Gastroesophageal sphincter (tissue), 4 donors: ENCODE measurements at regions not wholly inside any gene's neighbourhood (a gene's known extent, or its start where the extent isn't known, plus 50 kb on each side); places are given as distances from the start of the nearest gene placed in this dataset.

ENCODE experiments used
- ATAC-seq: fragments of 150-250 bp; one replicate; pipeline ENCODE4 v1.9.1; 2016; ENCODE audit warnings: mild to moderate bottlenecking, moderate library complexity
- H3K27ac ChIP-seq, 4 donors: fragments of 200-600 bp; sonication (generic) in 3 of 4; 1 replicate in 3 of 4; 2 replicates in 1 of 4; pipeline ENCODE4 v1.5.1; 2016 to 2019
- H3K27me3 ChIP-seq: fragments of 200-600 bp; sonication (generic); one replicate; pipeline ENCODE4 v1.5.1; 2019
- H3K36me3 ChIP-seq, 2 donors: fragments of 200-600 bp; sonication (generic); one replicate each; pipeline ENCODE4 v1.5.1; 2019; ENCODE audit warnings: control low read depth in 1 of 2
- H3K4me1 ChIP-seq, 3 donors: fragments of 200-600 bp; sonication (generic); 1 replicate in 2 of 3; 2 replicates in 1 of 3; pipeline ENCODE4 v1.5.1; 2016 to 2019; ENCODE audit warnings: control low read depth in 2 of 3
- H3K4me3 ChIP-seq, 2 donors: fragments of 200-600 bp; sonication (generic); one replicate each; pipeline ENCODE4 v1.5.1; 2019; ENCODE audit warnings: mild to moderate bottlenecking in 1 of 2, moderate library complexity in 1 of 2
- H3K9me3 ChIP-seq, 3 donors: fragments of 200-600 bp; sonication (generic); one replicate each; pipeline ENCODE4 v1.5.1; 2017 to 2019; ENCODE audit warnings: control low read depth in 2 of 3
- CTCF ChIP-seq, 4 experiments: fragments of 200-600 bp in 2 of 4; fragments of 450-650 bp in 2 of 4; sonication (generic) in 1 of 4; IDR thresholded peaks; one replicate each; pipeline ENCODE4 v1.5.1; 2017 to 2019; ENCODE audit warnings: antibody characterized with exemption in 4 of 4, mild to moderate bottlenecking in 2 of 4, moderate library complexity in 2 of 4
- EP300 ChIP-seq: sonication (generic); formaldehyde crosslinking; IDR thresholded peaks from one replicate; pipeline ENCODE4 v1.6.1; 2017; ENCODE audit warnings: antibody characterized with exemption, mild to moderate bottlenecking
- POLR2A ChIP-seq, 2 donors: fragments of 450-650 bp; IDR thresholded peaks; one replicate each; pipeline ENCODE4 v1.6.1; 2017; ENCODE audit warnings: antibody characterized with exemption in 2 of 2, mild to moderate bottlenecking in 2 of 2, moderate library complexity in 1 of 2
- POLR2AphosphoS5 ChIP-seq: sonication (generic); formaldehyde crosslinking; IDR thresholded peaks from one replicate; pipeline ENCODE4 v1.6.1; 2017; ENCODE audit warnings: antibody characterized with exemption
- WGBS, 2 donors: methylation state at CpG; one replicate each; pipeline ENCODE4 v1.1.5; 2018; ENCODE audit warnings: low coverage in 1 of 2; 5-methylcytosine and 5-hydroxymethylcytosine counted together

GRCh38 chr12:126726481-126727217, 1540.3 kb upstream of the TMEM132C start:
- Histone ChIP-seq H3K9me3 (no peaks in the 10 kb centered on the region), H3K27me3 (peaks cover 66% of the 10 kb centered on the region), H3K4me1 (no peaks in the 10 kb centered on the region), H3K27ac (no peak overlapping the region), H3K36me3 (no peaks in the 10 kb centered on the region), H3K4me3 (no peak overlapping the region)
- TF ChIP-seq EP300 (no peak), CTCF (IDR thresholded peaks at IDR 0.05) (no peak), POLR2A (IDR thresholded peaks at IDR 0.05) (no peak), POLR2AphosphoS5 (no peak)
- 2% methylated on average over 9 of the region's 69 CpGs; no CpG with 5 or more reads in 1 of the 2 donors for WGBS, 2 donors
- ATAC-seq: no peak

GRCh38 chr12:126727218-126728075, 1539.5 kb upstream of the TMEM132C start:
- no peak for TF ChIP-seq CTCF (IDR thresholded peaks at IDR 0.05)
- TF ChIP-seq POLR2AphosphoS5: no peak
- no peak for TF ChIP-seq EP300
- TF ChIP-seq POLR2A (IDR thresholded peaks at IDR 0.05): no peak
- Histone ChIP-seq H3K4me3 (no peak overlapping the region), H3K4me1 (no peaks in the 10 kb centered on the region), H3K27me3 (peaks cover 66% of the 10 kb centered on the region), H3K9me3 (no peaks in the 10 kb centered on the region), H3K27ac (no peak overlapping the region), H3K36me3 (no peaks in the 10 kb centered on the region)
- no peak for ATAC-seq
- 6% methylated on average over 3 of the region's 44 CpGs; no CpG with 5 or more reads in 1 of the 2 donors for WGBS, 2 donors

- TF ChIP-seq EP300: no peak
- TF ChIP-seq POLR2AphosphoS5: no peak
- no peak for TF ChIP-seq POLR2A (IDR thresholded peaks at IDR 0.05)
- no peak for TF ChIP-seq CTCF (IDR thresholded peaks at IDR 0.05)
- Histone ChIP-seq H3K27me3 (peaks cover 20% of the 10 kb centered on the region), H3K4me1 (no peaks in the 10 kb centered on the region), H3K36me3 (no peaks in the 10 kb centered on the region), H3K4me3 (no peak overlapping the region), H3K27ac (no peak overlapping the region), H3K9me3 (no peaks in the 10 kb centered on the region)
- ATAC-seq: no peak
- 54 to 67% methylated on average over 5 of the region's 5 CpGs for WGBS, 2 donors
These were observed 1532.7 kb upstream of the TMEM132C start for GRCh38 chr12:126734296-126734695.

GRCh38 chr12:126734710-126735109, 1532.3 kb upstream of the TMEM132C start:
- H3K36me3 ChIP-seq: no peaks in the 10 kb centered on the region
- TF ChIP-seq POLR2AphosphoS5 (no peak), EP300 (no peak)
- WGBS, 2 donors: 86 to 89% methylated on average over 5 to 7 of the region's 8 CpGs
- no peaks in the 10 kb centered on the region for H3K4me1 ChIP-seq
- H3K27ac ChIP-seq: no peak overlapping the region
- no peak overlapping the region for H3K4me3 ChIP-seq
- ATAC-seq: no peak
- peaks cover 15% of the 10 kb centered on the region for H3K27me3 ChIP-seq
- no peaks in the 10 kb centered on the region for H3K9me3 ChIP-seq

- no peak overlapping the region for H3K27ac ChIP-seq
- ATAC-seq: no peak
- WGBS, 2 donors: 61 to 71% methylated on average over 10 of the region's 12 CpGs
These were observed 1525.3 kb upstream of the TMEM132C start for GRCh38 chr12:126741536-126742240.

More at GRCh38 chr12:126741536-126742240, 1525.3 kb upstream of the TMEM132C start:
- no peaks in the 10 kb centered on the region for H3K4me1 ChIP-seq
- H3K36me3 ChIP-seq: no peaks in the 10 kb centered on the region
- no peaks in the 10 kb centered on the region for H3K27me3 ChIP-seq
- no peak overlapping the region for H3K4me3 ChIP-seq
- TF ChIP-seq CTCF (IDR thresholded peaks at IDR 0.05) (no peak), POLR2AphosphoS5 (no peak), POLR2A (IDR thresholded peaks at IDR 0.05) (no peak), EP300 (no peak)
- no peaks in the 10 kb centered on the region for H3K9me3 ChIP-seq
